HCT116 (cell line): ENCODE measurements at regions not wholly inside any gene's neighbourhood (a gene's known extent, or its start where the extent isn't known, plus 50 kb on each side); places are given as distances from the start of the nearest gene placed in this dataset.

ENCODE experiments used
- ATAC-seq: fragments of 200-7000 bp; cut with Tn5 transposase; 2 replicates; pipeline ENCODE4 v1.9.1; 2020; ENCODE audit warnings: mild to moderate bottlenecking, moderate library complexity
- BruUV-seq: library from RNA; stranded (reverse); fragments of 400-500 nt; replicated peaks from 2 replicates; lab custom pipeline; 2021; lab: Mats Ljungman, UMichigan
- CTCF ChIA-PET: fragments of 300-600 bp; sonication (Branson Sonifier 250); formaldehyde crosslinking; loops from one replicate; lab custom pipeline; 2021; ENCODE audit warnings: antibody characterized with exemption; lab: Charles Lee
- POLR2A ChIA-PET: fragments of 300-600, 350-600 bp; sonication (Branson Sonifier 250); formaldehyde crosslinking; loops from one replicate; lab custom pipeline; 2021; ENCODE audit warnings: antibody characterized with exemption; lab: Charles Lee
- RAD21 ChIA-PET, 2 experiments: fragments of 300-600 bp; sonication (Branson Sonifier 250); formaldehyde crosslinking; loops; one replicate each; lab custom pipeline; 2023; ENCODE audit warnings: low total read pairs in 2 of 2; ENCODE audit not compliant: uncharacterized antibody in 2 of 2, unreplicated experiment in 2 of 2, low non-redundant PET in 1 of 2; lab: Charles Lee
- DNase-seq: peaks from one replicate; pipeline ENCODE4 v3.0.0-alpha.2; 2010; ENCODE audit warnings: low read depth, low spot score
- H2AFZ ChIP-seq: fragments of 200-600 bp; shearing (Covaris generic), sonication (generic); 2 replicates; pipeline ENCODE4 v1.6.1; 2017; ENCODE audit warnings: low read depth, mixed run types, mixed read lengths, antibody characterized with exemption, low read length; ENCODE audit not compliant: poor library complexity, severe bottlenecking
- H3K27ac ChIP-seq: 2 replicates; pipeline ENCODE4 v1.5.1; 2012; ENCODE audit warnings: low read depth, low read length
- H3K27me3 ChIP-seq: fragments of 200-600 bp; sonication (generic); 2 replicates; pipeline ENCODE4 v1.6.1; 2016; ENCODE audit warnings: mixed run types, low read length, mixed read lengths; ENCODE audit not compliant: insufficient read depth
- H3K36me3 ChIP-seq, 2 experiments: fragments of 200-500 bp in 1 of 2; fragments of 200-600 bp in 1 of 2; sonication (Bioruptor generic) in 1 of 2; sonication (generic) in 1 of 2; 2 replicates each; pipeline versions ENCODE4 v1.5.1 to v1.6.1; 2014 to 2016; ENCODE audit warnings: low read length in 2 of 2, inconsistent platforms in 1 of 2, mixed read lengths in 1 of 2, mixed run types in 1 of 2; ENCODE audit not compliant: insufficient read depth in 2 of 2, control insufficient read depth in 1 of 2
- H3K4me1 ChIP-seq, 2 experiments: fragments of 200-600 bp in 1 of 2; sonication (generic) in 1 of 2; 2 replicates each; pipeline versions ENCODE4 v1.5.1 to v1.6.1; 2012 to 2017; ENCODE audit warnings: low read length in 2 of 2, inconsistent platforms in 1 of 2, mild to moderate bottlenecking in 1 of 2, mixed read lengths in 1 of 2, mixed run types in 1 of 2, moderate library complexity in 1 of 2; ENCODE audit not compliant: insufficient read depth in 2 of 2, control insufficient read depth in 1 of 2
- H3K4me2 ChIP-seq: fragments of 200-600 bp; sonication (generic); 2 replicates; pipeline ENCODE4 v1.6.1; 2017; ENCODE audit warnings: mixed run types, low read length, mixed read lengths
- H3K4me3 ChIP-seq, 2 experiments: fragments of 200-600 bp in 1 of 2; sonication (generic) in 1 of 2; replicated peaks in 1 of 2; 2 replicates each; pipeline ENCODE4 v1.5.1; 2011 to 2016; ENCODE audit warnings: low read length in 2 of 2, control low read depth in 1 of 2, low read depth in 1 of 2, mild to moderate bottlenecking in 1 of 2, mixed read lengths in 1 of 2, mixed run types in 1 of 2
- H3K79me2 ChIP-seq: fragments of 200-600 bp; sonication (generic); 2 replicates; pipeline ENCODE4 v1.6.1; 2017; ENCODE audit warnings: mild to moderate bottlenecking, mixed run types, low read length, moderate library complexity, mixed read lengths; ENCODE audit not compliant: insufficient read depth
- H3K9ac ChIP-seq: fragments of 200-600 bp; sonication (generic); 2 replicates; pipeline ENCODE4 v1.6.1; 2016; ENCODE audit warnings: low read length, mixed read lengths
- H3K9me2 ChIP-seq: fragments of 200-600 bp; sonication (generic), shearing (Covaris generic); 2 replicates; pipeline ENCODE4 v1.6.1; 2017; ENCODE audit warnings: mixed run types, mild to moderate bottlenecking, moderate library complexity; ENCODE audit not compliant: insufficient read depth
- H3K9me3 ChIP-seq, 2 experiments: fragments of 200-500 bp in 1 of 2; fragments of 200-600 bp in 1 of 2; sonication (Bioruptor generic) in 1 of 2; sonication (generic) in 1 of 2; 2 replicates each; pipeline ENCODE4 v1.6.1; 2014 to 2017; ENCODE audit warnings: low read length in 2 of 2, mixed read lengths in 2 of 2, inconsistent platforms in 1 of 2, low read depth in 1 of 2, mild to moderate bottlenecking in 1 of 2, mixed run types in 1 of 2, moderate library complexity in 1 of 2; ENCODE audit not compliant: control insufficient read depth in 1 of 2, insufficient read depth in 1 of 2
- H4K20me1 ChIP-seq: fragments of 200-600 bp; sonication (generic), shearing (Covaris generic); 2 replicates; pipeline ENCODE4 v1.6.1; 2017; ENCODE audit warnings: mixed run types, mild to moderate bottlenecking, moderate library complexity; ENCODE audit not compliant: insufficient read depth
- CBX3 ChIP-seq: IDR thresholded peaks from 2 replicates; pipeline ENCODE4 v1.6.1; 2012; ENCODE audit warnings: low read depth
- EZH2 ChIP-seq: fragments of 200-600 bp; sonication (generic); IDR thresholded peaks from 2 replicates; pipeline ENCODE4 v1.6.1; 2017; ENCODE audit warnings: antibody characterized with exemption, mixed run types
- EZH2phosphoT487 ChIP-seq: fragments of 200-600 bp; IDR thresholded peaks from 2 replicates; pipeline ENCODE4 v1.6.1; 2018; ENCODE audit warnings: antibody characterized with exemption, borderline replicate concordance
- JUND ChIP-seq: IDR thresholded peaks from 2 replicates; pipeline ENCODE4 v1.6.1; 2012
- POLR2A ChIP-seq: IDR thresholded peaks from 2 replicates; pipeline ENCODE4 v1.7.0; 2011; ENCODE audit warnings: borderline replicate concordance; ENCODE audit not compliant: insufficient read depth, insufficient read length; ENCODE audit errors: extremely low read depth
- POLR2AphosphoS5 ChIP-seq: IDR thresholded peaks from 2 replicates; pipeline ENCODE4 v1.6.1; 2011; ENCODE audit warnings: mild to moderate bottlenecking, low read depth, low read length, moderate library complexity
- RAD21 ChIP-seq: IDR thresholded peaks from 2 replicates; pipeline ENCODE4 v1.6.1; 2012; ENCODE audit warnings: low read depth, mild to moderate bottlenecking
- SIN3A ChIP-seq: IDR thresholded peaks from 2 replicates; pipeline ENCODE4 v1.6.1; 2012; ENCODE audit warnings: low read depth
- intact Hi-C: fragments of 100-400 bp; cut with micrococcal nuclease; formaldehyde crosslinking; loops from 2 replicates; pipeline ENCODE4 v1.10.0; 2022
- TF ChIP-seq, protein P1 (sequence below): IDR thresholded peaks from 2 replicates; pipeline ENCODE4 v1.6.1; 2012
- TF ChIP-seq, protein P2 (sequence below): IDR thresholded peaks from 2 replicates; pipeline ENCODE4 v1.6.1; 2012; ENCODE audit warnings: low read depth
- TF ChIP-seq, protein P3 (sequence below), 3 experiments: fragments of 200-600 bp in 1 of 3; sonication (generic) in 1 of 3; IDR thresholded peaks in 2 of 3; conservative IDR thresholded peaks in 1 of 3; 2 replicates each; pipeline ENCODE4 v1.5.1; 2012 to 2017; ENCODE audit warnings: low read depth in 2 of 3, low read length in 2 of 3, antibody characterized with exemption in 1 of 3, borderline replicate concordance in 1 of 3, control low read depth in 1 of 3, mild to moderate bottlenecking in 1 of 3, mixed read lengths in 1 of 3, mixed run types in 1 of 3, moderate library complexity in 1 of 3; ENCODE audit not compliant: insufficient read depth in 1 of 3
- TF ChIP-seq, protein P4 (sequence below): IDR thresholded peaks from 2 replicates; pipeline ENCODE4 v1.6.1; 2011; ENCODE audit warnings: mild to moderate bottlenecking, low read length, moderate library complexity; ENCODE audit not compliant: insufficient replicate concordance; ENCODE audit errors: extremely low read depth

DNA sequence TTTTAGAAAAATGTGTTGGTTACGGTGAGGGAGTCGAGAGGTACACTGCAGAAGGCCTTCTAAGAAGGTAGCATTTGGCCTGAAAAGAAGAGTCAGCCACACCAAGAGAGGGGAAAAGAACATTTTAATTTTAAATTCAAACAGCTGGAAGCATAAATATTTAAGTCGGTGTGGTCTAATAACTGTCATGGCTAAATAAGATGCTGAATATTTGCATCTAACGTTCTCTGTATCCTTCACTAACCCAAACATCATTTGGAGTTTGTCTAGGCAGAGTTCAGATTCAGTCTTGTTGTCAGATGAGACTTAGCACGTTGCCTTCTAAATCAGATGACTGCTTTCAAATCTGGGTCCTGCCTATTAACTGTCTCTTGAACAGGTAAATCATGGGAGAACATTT is 583.3 kb downstream of the DIPK2A start:
- Histone ChIP-seq H3K9me3 (no peaks in the 10 kb centered on the region), H3K4me3 (no peak overlapping the region), H4K20me1 (no peaks in the 10 kb centered on the region), H3K36me3 (no peaks in the 10 kb centered on the region), H3K9me2 (no peaks in the 10 kb centered on the region), H3K27me3 (no peaks in the 10 kb centered on the region), H2AFZ (no peak overlapping the region), H3K4me1 (no peaks in the 10 kb centered on the region), H3K79me2 (no peaks in the 10 kb centered on the region), H3K4me2 (no peak overlapping the region), H3K27ac (no peak overlapping the region), H3K9ac (no peak overlapping the region)
- ChIA-PET RAD21 (no interaction called here), POLR2A (no interaction called here), CTCF (no interaction called here)
- intact Hi-C loops, result no loop called here
- DNase-seq (no peak), ATAC-seq (no peak)
- TF ChIP-seq, protein P1, sequence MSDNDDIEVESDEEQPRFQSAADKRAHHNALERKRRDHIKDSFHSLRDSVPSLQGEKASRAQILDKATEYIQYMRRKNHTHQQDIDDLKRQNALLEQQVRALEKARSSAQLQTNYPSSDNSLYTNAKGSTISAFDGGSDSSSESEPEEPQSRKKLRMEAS, result no peak
- BruUV-seq, result no TSS peak

- ChIA-PET RAD21 (no interaction called here), CTCF (no interaction called here)
- intact Hi-C loops, result no loop called here
- no peaks in the 10 kb centered on the region for H3K79me2 ChIP-seq
- H3K4me1 ChIP-seq, result no peaks in the 10 kb centered on the region
- H3K27me3 ChIP-seq, result no peaks in the 10 kb centered on the region
- H3K9me3 ChIP-seq, result no peaks in the 10 kb centered on the region
- BruUV-seq, result no TSS peak
- TF ChIP-seq, protein P2, sequence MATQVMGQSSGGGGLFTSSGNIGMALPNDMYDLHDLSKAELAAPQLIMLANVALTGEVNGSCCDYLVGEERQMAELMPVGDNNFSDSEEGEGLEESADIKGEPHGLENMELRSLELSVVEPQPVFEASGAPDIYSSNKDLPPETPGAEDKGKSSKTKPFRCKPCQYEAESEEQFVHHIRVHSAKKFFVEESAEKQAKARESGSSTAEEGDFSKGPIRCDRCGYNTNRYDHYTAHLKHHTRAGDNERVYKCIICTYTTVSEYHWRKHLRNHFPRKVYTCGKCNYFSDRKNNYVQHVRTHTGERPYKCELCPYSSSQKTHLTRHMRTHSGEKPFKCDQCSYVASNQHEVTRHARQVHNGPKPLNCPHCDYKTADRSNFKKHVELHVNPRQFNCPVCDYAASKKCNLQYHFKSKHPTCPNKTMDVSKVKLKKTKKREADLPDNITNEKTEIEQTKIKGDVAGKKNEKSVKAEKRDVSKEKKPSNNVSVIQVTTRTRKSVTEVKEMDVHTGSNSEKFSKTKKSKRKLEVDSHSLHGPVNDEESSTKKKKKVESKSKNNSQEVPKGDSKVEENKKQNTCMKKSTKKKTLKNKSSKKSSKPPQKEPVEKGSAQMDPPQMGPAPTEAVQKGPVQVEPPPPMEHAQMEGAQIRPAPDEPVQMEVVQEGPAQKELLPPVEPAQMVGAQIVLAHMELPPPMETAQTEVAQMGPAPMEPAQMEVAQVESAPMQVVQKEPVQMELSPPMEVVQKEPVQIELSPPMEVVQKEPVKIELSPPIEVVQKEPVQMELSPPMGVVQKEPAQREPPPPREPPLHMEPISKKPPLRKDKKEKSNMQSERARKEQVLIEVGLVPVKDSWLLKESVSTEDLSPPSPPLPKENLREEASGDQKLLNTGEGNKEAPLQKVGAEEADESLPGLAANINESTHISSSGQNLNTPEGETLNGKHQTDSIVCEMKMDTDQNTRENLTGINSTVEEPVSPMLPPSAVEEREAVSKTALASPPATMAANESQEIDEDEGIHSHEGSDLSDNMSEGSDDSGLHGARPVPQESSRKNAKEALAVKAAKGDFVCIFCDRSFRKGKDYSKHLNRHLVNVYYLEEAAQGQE, result no peak
- TF ChIP-seq, protein P3, sequence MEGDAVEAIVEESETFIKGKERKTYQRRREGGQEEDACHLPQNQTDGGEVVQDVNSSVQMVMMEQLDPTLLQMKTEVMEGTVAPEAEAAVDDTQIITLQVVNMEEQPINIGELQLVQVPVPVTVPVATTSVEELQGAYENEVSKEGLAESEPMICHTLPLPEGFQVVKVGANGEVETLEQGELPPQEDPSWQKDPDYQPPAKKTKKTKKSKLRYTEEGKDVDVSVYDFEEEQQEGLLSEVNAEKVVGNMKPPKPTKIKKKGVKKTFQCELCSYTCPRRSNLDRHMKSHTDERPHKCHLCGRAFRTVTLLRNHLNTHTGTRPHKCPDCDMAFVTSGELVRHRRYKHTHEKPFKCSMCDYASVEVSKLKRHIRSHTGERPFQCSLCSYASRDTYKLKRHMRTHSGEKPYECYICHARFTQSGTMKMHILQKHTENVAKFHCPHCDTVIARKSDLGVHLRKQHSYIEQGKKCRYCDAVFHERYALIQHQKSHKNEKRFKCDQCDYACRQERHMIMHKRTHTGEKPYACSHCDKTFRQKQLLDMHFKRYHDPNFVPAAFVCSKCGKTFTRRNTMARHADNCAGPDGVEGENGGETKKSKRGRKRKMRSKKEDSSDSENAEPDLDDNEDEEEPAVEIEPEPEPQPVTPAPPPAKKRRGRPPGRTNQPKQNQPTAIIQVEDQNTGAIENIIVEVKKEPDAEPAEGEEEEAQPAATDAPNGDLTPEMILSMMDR (IDR thresholded peaks at IDR 0.05 in 2 of 3, conservative IDR thresholded peaks at IDR 0.05 in 1 of 3; ENCODE audit: borderline replicate concordance in 1 of 3, insufficient read depth in 1 of 3, low read depth in 2 of 3, low read length in 2 of 3), result no peak
- TF ChIP-seq POLR2A (no peak), EZH2phosphoT487 (no peak), SIN3A (no peak), EZH2 (no peak), RAD21 (no peak), CBX3 (no peak), JUND (no peak), POLR2AphosphoS5 (no peak)
- TF ChIP-seq, protein P4, sequence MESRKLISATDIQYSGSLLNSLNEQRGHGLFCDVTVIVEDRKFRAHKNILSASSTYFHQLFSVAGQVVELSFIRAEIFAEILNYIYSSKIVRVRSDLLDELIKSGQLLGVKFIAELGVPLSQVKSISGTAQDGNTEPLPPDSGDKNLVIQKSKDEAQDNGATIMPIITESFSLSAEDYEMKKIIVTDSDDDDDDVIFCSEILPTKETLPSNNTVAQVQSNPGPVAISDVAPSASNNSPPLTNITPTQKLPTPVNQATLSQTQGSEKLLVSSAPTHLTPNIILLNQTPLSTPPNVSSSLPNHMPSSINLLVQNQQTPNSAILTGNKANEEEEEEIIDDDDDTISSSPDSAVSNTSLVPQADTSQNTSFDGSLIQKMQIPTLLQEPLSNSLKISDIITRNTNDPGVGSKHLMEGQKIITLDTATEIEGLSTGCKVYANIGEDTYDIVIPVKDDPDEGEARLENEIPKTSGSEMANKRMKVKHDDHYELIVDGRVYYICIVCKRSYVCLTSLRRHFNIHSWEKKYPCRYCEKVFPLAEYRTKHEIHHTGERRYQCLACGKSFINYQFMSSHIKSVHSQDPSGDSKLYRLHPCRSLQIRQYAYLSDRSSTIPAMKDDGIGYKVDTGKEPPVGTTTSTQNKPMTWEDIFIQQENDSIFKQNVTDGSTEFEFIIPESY, result no peak
- TF ChIP-seq, all 23 proteins: peak for 0
- no peak overlapping the region for H3K4me2 ChIP-seq
- H4K20me1 ChIP-seq, result no peaks in the 10 kb centered on the region
- POLR2A ChIA-PET, result no interaction called here
- no peak overlapping the region for H3K4me3 ChIP-seq
- ATAC-seq (no peak), DNase-seq (no peak)
- no peak overlapping the region for H2AFZ ChIP-seq
- no peak overlapping the region for H3K27ac ChIP-seq
- no peaks in the 10 kb centered on the region for H3K36me3 ChIP-seq
- no peaks in the 10 kb centered on the region for H3K9me2 ChIP-seq
- no peak overlapping the region for H3K9ac ChIP-seq
Observed at GRCh38 chr3:144556392-144556791, 584.8 kb downstream of the DIPK2A start.
